HTR-8/SVneo (cell line): ENCODE measurements at regions not wholly inside any gene's neighbourhood (a gene's known extent, or its start where the extent isn't known, plus 50 kb on each side); places are given as distances from the start of the nearest gene placed in this dataset.

Experiments used
- DNase-seq: peaks from one replicate; pipeline ENCODE4 v3.0.0; 2011; ENCODE audit warnings: low spot score, mixed read lengths; ENCODE audit not compliant: insufficient read length
- FAIRE-seq: peaks from 2 replicates; lab custom pipeline; 2011; peaks lifted over from hg19 to GRCh38; lab: Jason Lieb, UNC

- no peak for DNase-seq
Observed at GRCh38 chr9:20205821-20206220, 416.5 kb downstream of the MLLT3 start.

GRCh38 chr9:20200991-20201431, 412.2 kb upstream of the SLC24A2 start:
- FAIRE-seq: no peak
- no peak for DNase-seq

More at GRCh38 chr9:20205821-20206220, 416.5 kb downstream of the MLLT3 start:
- no peak for FAIRE-seq

DNA sequence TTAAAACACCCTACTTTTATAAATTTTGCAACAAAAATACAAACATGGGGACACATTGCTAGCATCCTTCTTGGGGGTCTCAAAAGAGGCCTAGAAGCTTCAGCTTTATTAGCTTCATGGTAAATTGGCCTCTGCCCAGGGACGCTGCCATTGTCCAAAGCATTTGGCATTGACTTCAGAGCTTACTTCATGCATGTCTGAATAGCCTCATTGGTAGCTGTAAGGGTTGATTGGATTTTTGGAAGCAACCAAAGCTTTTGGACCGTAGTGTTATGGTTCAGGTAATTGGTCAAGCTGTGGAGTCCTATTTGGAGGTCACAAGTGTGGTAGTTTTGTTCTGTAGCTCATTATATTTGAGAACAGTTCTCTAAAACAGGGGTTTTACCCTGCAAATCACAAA, 411.7 kb upstream of the SLC24A2 start:
- FAIRE-seq: no peak
- DNase-seq: no peak

GRCh38 chr9:20199111-20199510, 410.3 kb upstream of the SLC24A2 start:
- DNase-seq (no peak), FAIRE-seq (no peak)

DNA sequence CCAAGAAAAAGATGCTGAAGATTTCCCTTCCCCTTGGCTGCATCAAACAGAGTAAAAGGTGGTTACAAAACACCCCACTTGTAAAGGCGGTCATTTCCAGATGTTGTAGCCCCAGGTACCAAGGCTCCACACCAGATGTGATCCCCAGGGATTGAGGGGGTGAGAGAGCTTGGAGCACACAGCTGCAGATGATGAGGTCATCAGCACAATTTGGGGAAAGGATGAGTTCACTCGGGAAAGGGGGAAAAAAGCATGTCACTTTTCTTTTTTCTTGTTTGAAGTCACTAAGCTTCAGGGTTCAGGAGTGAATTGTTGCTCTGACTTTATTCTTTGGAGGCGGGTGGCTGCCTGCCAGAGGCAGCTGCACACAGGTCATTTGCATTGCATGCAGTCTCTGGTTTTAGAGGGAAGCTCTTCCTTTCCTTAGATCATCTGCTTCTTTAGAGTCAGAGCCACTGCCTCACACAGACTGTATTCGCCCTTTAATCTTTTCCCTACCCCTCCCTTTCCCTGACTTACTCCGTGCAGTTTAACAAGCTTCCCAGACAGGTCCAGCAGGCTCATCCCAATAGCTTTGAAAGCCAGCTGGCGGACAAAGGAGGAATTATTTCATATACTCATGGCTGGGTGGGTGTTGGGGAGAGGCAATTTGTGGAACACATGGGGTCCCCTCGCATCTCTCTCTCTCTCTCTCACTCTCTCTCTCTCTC, 409.3 kb upstream of the SLC24A2 start:
- no peak for DNase-seq
- no peak for FAIRE-seq

DNA sequence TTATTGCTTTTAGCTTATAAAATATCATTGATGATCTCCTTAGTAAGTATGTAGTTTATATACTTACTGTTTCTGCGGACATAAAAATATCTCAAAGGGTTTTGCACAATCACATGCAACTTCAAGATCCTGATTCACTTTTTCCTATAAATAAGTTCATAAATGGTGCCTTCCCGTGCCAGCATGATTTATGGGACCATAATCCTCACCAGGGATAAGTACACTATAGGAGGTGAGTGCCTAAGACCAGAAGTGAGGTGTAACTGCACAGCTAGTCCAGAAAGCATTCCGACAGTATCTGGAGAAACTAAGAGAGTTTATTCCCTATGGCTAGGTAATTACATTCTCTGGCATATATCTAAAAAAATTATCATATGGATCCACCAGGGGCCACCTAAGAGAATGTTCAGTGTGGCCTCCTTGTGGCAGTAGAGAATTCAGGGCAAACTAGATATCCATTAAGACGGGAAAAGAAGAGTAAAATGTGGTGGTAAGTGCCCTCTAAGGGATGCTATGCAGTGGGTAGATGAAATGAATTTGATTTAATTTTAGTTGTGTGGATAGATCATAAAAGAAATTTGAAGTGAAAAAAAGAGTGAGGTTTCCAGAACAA, 402.5 kb upstream of the SLC24A2 start:
- DNase-seq (no peak), FAIRE-seq (no peak)

DNA sequence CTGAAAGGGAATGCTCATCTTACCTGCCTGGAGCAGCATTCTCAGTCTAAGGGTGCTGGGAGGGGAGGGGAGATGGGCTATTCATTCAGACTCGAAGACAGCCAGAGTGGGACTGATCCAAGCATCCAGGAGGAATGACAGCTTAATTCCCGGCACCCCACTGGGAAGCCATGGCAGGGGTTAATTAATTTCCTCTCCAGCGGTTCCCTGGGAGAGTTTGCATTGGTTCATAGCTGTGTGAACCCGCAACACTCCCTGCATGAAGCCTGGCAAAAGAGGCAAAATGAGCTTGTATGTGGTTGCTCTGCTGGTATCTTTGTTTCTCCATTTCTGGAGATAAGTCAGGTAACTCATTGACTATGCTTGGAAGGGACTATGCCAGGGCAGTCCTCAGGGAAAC, 401.0 kb upstream of the SLC24A2 start:
- DNase-seq: no peak
- FAIRE-seq: no peak

DNA sequence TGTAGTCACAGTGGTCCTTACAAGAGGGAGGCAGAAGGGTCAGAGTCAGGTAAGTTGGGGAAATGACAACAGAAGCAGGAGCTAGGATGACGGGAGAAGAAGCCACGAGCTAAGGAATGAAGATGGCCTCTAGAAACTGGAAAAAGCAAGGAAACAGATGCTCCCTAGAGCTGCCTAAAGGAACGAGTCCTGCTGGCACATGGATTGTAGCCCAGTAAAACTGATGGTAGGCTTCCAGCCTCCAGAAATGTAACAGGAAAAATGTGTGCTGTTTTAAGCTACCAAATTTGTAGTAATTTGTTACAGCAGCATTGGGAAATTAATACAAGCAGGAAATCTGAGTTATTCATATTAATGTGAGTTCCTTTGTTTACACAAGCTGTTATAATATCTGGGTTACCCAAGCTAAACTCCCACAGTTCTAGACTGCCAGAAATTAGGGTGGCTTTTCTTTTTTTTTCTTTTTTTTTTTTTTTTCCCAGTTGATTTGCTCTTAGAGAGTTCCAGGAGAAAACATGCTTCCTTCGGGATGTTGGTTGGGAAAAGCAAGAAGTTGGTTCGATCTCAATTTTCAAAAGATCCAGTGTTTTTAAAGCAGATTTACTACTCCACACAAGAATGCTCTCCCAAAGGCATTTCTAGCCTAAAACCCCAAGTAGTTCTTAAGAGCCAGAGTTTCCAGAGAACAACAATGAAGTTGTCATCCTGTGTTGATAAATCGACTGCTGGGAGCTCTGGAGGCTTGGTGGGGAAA, 400.0 kb upstream of the SLC24A2 start:
- FAIRE-seq (no peak), DNase-seq (no peak)

DNA sequence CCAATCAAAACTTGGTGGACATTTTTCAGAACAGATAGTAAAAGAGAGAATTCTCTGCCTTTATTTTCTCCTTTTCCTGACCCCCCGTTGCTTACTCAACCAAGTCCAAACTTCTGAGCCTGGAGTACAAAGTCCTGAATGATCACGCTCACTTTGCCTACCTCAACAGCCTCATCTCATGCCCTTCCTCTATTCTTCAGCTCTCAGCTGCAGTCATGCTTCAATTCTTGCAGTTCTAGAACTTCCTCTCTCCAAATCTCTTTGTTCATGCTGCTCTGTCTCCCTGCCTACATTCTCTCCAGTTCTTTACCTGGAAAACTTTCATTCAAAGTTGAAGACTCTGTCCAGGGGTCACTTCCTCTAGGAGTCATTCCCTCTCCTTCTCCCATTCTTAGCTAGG, 398.5 kb upstream of the SLC24A2 start:
- no peak for DNase-seq

GRCh38 chr9:20186823-20187222, 398.0 kb upstream of the SLC24A2 start:
- FAIRE-seq (no peak), DNase-seq (no peak)

More for the DNA sequence above, 398.5 kb upstream of the SLC24A2 start:
- FAIRE-seq: no peak

DNA sequence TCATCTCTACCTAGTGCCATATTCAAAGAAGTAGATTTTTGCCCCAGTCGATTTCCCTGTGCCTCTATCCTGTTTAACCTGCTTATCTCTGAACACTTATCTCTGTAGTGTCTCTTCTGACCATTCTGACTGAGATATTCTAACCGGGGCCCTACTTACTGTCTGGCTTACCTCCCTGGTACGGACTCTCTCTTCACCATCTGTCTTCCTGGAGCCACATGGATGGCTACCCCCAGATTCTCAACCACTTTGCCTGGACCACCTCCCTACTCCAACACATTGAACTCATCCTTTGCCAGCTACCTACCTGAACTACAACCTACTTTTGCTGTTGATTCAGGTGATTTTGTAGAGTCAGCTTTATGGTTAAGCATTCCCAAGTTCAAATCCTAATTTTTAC, 397.4 kb upstream of the SLC24A2 start:
- DNase-seq (no peak), FAIRE-seq (no peak)

DNA sequence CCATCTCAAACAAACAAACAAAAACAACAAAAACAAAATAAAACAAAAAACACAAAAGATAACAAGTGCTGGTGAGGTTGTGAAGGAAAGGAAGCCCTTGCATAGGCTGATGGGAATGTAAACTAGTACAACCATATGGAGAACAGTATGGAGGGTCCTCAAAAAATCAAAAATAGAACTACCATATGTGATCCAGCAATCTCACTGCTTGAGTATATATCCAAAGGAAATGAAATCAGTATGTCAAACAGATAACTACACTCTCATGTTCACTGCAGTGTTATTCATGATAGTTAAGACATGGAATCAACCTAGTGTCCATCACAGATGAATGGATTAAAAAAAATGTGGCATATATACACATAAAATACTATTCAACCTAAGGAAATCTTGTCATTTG, 395.7 kb upstream of the SLC24A2 start:
- DNase-seq (no peak), FAIRE-seq (no peak)

GRCh38 chr9:20178679-20179078, 389.8 kb upstream of the SLC24A2 start:
- FAIRE-seq (no peak), DNase-seq (no peak)

- FAIRE-seq: no peak
- DNase-seq: no peak
Observed at GRCh38 chr9:20178197-20178596, 389.4 kb upstream of the SLC24A2 start.

DNA sequence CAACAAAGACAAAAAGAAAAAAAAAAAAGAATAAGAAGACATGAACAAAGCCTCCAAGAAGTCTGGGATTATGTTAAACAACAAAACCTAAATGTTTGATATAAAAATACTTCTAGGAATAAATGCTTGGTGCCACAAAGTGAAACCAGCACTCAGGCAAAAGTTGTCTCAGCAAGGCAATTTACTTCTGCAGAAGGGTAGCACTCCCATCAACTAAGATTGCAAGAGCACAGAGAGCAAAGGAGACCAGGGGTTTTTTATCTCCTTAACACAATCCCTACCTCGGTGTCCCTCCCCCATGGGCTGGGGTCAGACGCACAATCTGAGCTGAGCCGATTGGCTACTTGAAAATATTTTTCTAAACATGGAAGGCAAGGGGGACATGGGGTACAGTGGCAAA, 381.3 kb upstream of the SLC24A2 start:
- DNase-seq (no peak), FAIRE-seq (no peak)

DNA sequence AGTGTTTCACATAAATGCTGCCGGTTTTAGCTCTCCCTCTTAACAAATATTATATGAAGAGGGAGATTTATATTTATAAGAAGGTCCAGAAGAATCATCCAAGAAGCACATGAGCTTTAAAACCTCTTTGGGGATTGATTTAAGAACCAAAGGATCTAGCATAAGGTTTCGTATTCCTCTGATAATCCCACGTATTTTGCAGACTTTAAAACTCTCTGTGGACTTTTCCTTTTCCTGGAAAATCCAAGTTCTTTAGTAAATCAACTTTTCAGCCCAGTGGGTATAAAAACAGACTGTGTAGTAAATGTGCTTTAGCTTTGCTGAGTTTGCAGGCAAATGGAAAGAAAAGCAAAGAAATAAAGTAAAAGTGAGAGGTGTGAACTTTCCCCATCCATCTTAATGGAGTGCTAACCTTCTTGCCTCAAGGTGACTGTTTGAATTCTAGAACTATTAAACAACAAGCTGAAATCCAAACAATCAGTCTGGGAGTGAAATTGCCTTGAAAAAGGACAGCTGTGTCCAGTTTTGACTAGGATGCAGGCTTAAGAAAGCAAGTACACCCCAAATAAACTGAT, 363.4 kb upstream of the SLC24A2 start:
- FAIRE-seq (no peak), DNase-seq (no peak)

DNA sequence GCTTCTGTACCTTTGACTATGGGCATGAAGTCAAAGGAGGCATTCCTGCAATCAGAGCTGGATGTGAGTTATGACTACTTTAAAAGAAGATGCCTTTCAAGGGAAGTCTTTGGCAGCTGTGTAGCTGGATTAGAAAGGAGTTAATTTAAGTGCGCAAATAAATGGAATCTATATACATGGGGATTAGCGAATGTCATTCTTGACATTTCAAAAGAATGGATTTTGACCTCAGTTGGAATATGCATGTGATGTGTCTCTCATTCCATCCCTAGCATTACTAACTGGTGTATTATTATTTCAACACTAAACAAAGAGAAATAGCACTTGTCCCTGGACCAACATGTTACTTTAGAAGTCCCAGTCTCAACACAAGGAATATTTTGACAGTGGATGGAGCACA, 359.6 kb upstream of the SLC24A2 start:
- no peak for DNase-seq
- no peak for FAIRE-seq

DNA sequence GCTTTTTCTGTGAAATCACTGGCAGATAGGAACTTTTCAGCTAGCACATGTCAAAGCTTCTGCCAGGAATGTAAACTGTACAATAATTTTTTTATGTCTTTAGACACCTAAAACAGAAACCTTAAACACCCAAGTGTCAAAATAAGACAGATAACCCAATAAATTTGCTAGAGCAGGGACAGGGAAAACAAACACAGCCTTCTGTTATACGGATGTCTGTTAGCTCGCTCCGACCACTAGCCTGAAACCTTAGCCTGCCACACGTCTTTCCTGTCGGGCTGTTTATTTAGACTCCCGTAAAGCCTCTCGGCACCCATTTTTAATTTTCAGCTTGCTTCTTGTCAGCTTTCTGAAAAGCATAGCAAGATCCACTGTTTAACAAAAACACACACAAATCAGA, 355.4 kb upstream of the SLC24A2 start:
- no peak for DNase-seq
- no peak for FAIRE-seq

DNA sequence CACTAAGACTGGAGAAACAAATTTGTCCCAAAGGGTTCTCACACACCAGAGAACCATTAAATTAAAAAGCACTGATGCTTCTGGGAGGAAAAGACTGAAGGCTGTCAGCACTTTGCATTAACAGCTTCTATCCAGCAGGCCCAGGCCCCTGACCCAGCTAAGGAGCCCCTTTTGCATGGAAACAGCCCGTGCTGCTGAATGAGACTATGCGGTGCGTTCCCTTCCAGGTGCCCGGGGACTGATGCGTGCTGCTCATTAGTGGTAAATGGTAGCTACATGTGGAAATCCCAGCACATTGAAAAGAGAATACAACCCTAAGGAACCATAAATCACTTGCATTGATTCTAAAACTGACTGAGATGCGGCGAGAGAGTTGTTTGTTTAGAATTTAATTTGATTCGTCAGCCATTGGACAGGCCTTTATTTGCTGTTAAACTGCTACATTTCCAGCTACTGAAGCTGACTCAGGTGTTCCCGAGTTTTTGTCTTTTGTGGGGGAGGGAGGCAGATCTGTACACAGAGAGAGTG, 351.0 kb upstream of the SLC24A2 start:
- DNase-seq (no peak), FAIRE-seq (no peak)

GRCh38 chr9:20138841-20139240, 350.0 kb upstream of the SLC24A2 start:
- no peak for DNase-seq
- no peak for FAIRE-seq

GRCh38 chr9:20138116-20138515, 349.3 kb upstream of the SLC24A2 start:
- FAIRE-seq (no peak), DNase-seq (no peak)
